ENCODE measurements at regions not wholly inside any gene's neighbourhood (a gene's known extent, or its start where the extent isn't known, plus 50 kb on each side); places are given as distances from the start of the nearest gene placed in this dataset.

GRCh38 chr6:167578371-167578901, 248.3 kb upstream of the AFDN start:
- Mint-ChIP-seq H3K4me1 (ENCODE audit: low read depth) (no peaks in the 10 kb centered on the region), H3K9me3 (peaks cover 6% of the 10 kb centered on the region), H3K27ac (no peak overlapping the region), H3K27me3 (peaks cover 7% of the 10 kb centered on the region), H3K36me3 (ENCODE audit: low read depth) (no peaks in the 10 kb centered on the region), H3K4me3 (no peak overlapping the region)

GRCh38 chr6:167579806-167580618, 246.7 kb upstream of the AFDN start:
- Mint-ChIP-seq H3K4me1 (ENCODE audit: low read depth) (no peaks in the 10 kb centered on the region), H3K27ac (no peak overlapping the region), H3K9me3 (peaks cover 10% of the 10 kb centered on the region), H3K36me3 (ENCODE audit: low read depth) (no peaks in the 10 kb centered on the region), H3K4me3 (no peak overlapping the region), H3K27me3 (peaks cover 14% of the 10 kb centered on the region)

DNA sequence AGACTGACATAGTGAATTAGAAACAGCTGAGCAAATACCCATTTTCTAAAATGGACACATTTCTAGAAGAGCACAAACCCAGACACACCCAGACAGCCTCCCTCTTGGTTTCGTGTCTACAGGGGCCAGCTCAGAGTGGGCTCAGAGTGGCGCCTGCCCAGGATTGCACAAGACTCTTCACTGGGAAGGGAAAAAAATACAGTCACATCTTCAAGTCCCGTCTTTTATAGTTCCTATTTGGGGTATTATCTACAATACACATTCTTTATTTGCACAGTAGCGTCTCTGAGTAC, 246.1 kb upstream of the AFDN start:
- Mint-ChIP-seq H3K4me3 (no peak overlapping the region), H3K36me3 (ENCODE audit: low read depth) (no peaks in the 10 kb centered on the region), H3K27me3 (peaks cover 19% of the 10 kb centered on the region), H3K9me3 (peaks cover 10% of the 10 kb centered on the region), H3K27ac (no peak overlapping the region), H3K4me1 (ENCODE audit: low read depth) (no peaks in the 10 kb centered on the region)

- peaks cover 10% of the 10 kb centered on the region for H3K9me3 Mint-ChIP-seq
- no peak overlapping the region for H3K4me3 Mint-ChIP-seq
- H3K27ac Mint-ChIP-seq = no peak overlapping the region
- H3K27me3 Mint-ChIP-seq = peaks cover 22% of the 10 kb centered on the region
- no peaks in the 10 kb centered on the region for H3K36me3 Mint-ChIP-seq (ENCODE audit: low read depth)
- H3K4me1 Mint-ChIP-seq (ENCODE audit: low read depth) = no peaks in the 10 kb centered on the region
Observed at GRCh38 chr6:167581637-167582036, 245.1 kb upstream of the AFDN start.

DNA sequence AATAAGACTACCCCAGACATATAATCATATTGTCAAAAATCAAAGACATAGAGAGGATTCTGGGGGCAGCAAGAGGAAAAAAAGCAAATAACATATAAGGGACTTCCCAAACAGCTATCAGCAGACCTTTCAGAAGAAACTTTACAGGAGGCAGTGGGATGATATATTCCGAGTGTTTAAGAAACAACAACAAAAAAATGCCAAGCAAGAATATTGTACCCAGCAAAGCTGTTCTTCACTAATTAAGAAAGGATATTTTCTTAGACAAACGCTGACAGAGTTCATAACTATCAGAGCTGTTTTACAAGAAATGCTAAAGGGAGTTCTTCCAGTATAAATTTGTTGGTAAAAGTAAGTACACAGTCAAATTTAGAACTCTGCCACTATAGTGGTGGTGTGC, 243.3 kb upstream of the AFDN start:
- no peaks in the 10 kb centered on the region for H3K4me1 Mint-ChIP-seq (ENCODE audit: low read depth)
- H3K36me3 Mint-ChIP-seq (ENCODE audit: low read depth) = no peaks in the 10 kb centered on the region
- no peak overlapping the region for H3K4me3 Mint-ChIP-seq
- peaks cover 10% of the 10 kb centered on the region for H3K9me3 Mint-ChIP-seq
- peaks cover 25% of the 10 kb centered on the region for H3K27me3 Mint-ChIP-seq
- H3K27ac Mint-ChIP-seq = no peak overlapping the region

GRCh38 chr6:167588181-167588919, 238.4 kb upstream of the AFDN start:
- Mint-ChIP-seq H3K9me3 (peaks cover 14% of the 10 kb centered on the region), H3K27me3 (peaks cover 18% of the 10 kb centered on the region), H3K27ac (no peak overlapping the region), H3K4me3 (no peak overlapping the region), H3K4me1 (ENCODE audit: low read depth) (no peaks in the 10 kb centered on the region), H3K36me3 (ENCODE audit: low read depth) (no peaks in the 10 kb centered on the region)

- H3K27me3 Mint-ChIP-seq = peaks cover 13% of the 10 kb centered on the region
- H3K4me3 Mint-ChIP-seq = no peak overlapping the region
- no peaks in the 10 kb centered on the region for H3K4me1 Mint-ChIP-seq (ENCODE audit: low read depth)
- peaks cover 10% of the 10 kb centered on the region for H3K9me3 Mint-ChIP-seq
- no peaks in the 10 kb centered on the region for H3K36me3 Mint-ChIP-seq (ENCODE audit: low read depth)
- no peak overlapping the region for H3K27ac Mint-ChIP-seq
Observed at GRCh38 chr6:167588920-167589614, 237.6 kb upstream of the AFDN start.

GRCh38 chr6:167589615-167589940, 237.1 kb upstream of the AFDN start:
- H3K4me3 Mint-ChIP-seq = no peak overlapping the region

DNA sequence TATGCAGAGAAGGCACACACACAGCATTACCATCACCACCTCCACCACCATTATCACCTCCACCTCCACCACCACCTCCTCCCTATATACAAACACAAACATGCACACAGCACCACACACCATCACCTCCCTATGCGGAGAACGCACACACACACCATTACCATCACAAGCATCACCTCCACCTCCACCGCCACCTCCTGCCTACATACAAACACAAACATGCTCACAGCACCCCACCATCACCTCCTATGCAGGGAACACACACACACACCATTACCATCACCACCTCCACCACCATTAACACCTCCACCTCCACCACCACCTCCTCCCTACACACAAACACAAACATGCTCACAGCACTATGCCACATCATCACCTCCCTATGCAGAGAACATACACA, 236.5 kb upstream of the AFDN start:
- H3K9me3 Mint-ChIP-seq = peaks cover 10% of the 10 kb centered on the region
- no peaks in the 10 kb centered on the region for H3K36me3 Mint-ChIP-seq (ENCODE audit: low read depth)
- no peak overlapping the region for H3K27ac Mint-ChIP-seq
- no peaks in the 10 kb centered on the region for H3K4me1 Mint-ChIP-seq (ENCODE audit: low read depth)
- no peak overlapping the region for H3K4me3 Mint-ChIP-seq
- peaks cover 9% of the 10 kb centered on the region for H3K27me3 Mint-ChIP-seq

More at GRCh38 chr6:167589615-167589940, 237.1 kb upstream of the AFDN start:
- peaks cover 10% of the 10 kb centered on the region for H3K9me3 Mint-ChIP-seq
- no peaks in the 10 kb centered on the region for H3K4me1 Mint-ChIP-seq (ENCODE audit: low read depth)
- peaks cover 11% of the 10 kb centered on the region for H3K27me3 Mint-ChIP-seq
- no peak overlapping the region for H3K27ac Mint-ChIP-seq
- no peaks in the 10 kb centered on the region for H3K36me3 Mint-ChIP-seq (ENCODE audit: low read depth)

Data from stimulated activated naive CD8-positive, alpha-beta T cell treated with anti-CD3 and anti-CD28 coated beads, Interleukin-15, Interleukin-2, amounts not matched to agents 100 ng/mL and 50 ng/mL, for 24 hours (primary cell).